Neuron (in vitro differentiated cells): ENCODE measurements at regions not wholly inside any gene's neighbourhood (a gene's known extent, or its start where the extent isn't known, plus 50 kb on each side); places are given as distances from the start of the nearest gene placed in this dataset.
"Not testable (repeated sequence)": the region's sequence is repeated elsewhere in the genome, so short reads cannot be mapped to it uniquely, and the experiment has no call there.

Experiments
- H2AFZ ChIP-seq: one replicate; pipeline ENCODE4 v1.6.1; 2013; ENCODE audit warnings: low read depth, mild to moderate bottlenecking, inconsistent platforms, low read length, moderate library complexity
- H3K27me3 ChIP-seq: one replicate; pipeline ENCODE4 v1.6.1; 2013; ENCODE audit warnings: low read length; ENCODE audit not compliant: insufficient read depth
- H3K36me3 ChIP-seq: one replicate; pipeline ENCODE4 v1.6.1; 2013; ENCODE audit warnings: low read length; ENCODE audit not compliant: insufficient read depth
- H3K4me1 ChIP-seq: one replicate; pipeline ENCODE4 v1.6.1; 2013; ENCODE audit warnings: low read length; ENCODE audit not compliant: insufficient read depth
- H3K4me3 ChIP-seq: 2 replicates; pipeline ENCODE4 v1.5.1; 2013; ENCODE audit warnings: mild to moderate bottlenecking, low read length, moderate library complexity
- H3K9me3 ChIP-seq: one replicate; pipeline ENCODE4 v1.6.1; 2013; ENCODE audit warnings: low read length

GRCh38 chr2:111542120-111542774 lies 341.7 kb downstream of the ANAPC1 start:
- H3K4me1 ChIP-seq, H2AFZ ChIP-seq, H3K9me3 ChIP-seq, H3K36me3 ChIP-seq, H3K27me3 ChIP-seq, H3K4me3 ChIP-seq: not testable (repeated sequence)

- H3K4me1 ChIP-seq, H2AFZ ChIP-seq, H3K9me3 ChIP-seq, H3K36me3 ChIP-seq, H3K4me3 ChIP-seq, H3K27me3 ChIP-seq: not testable (repeated sequence)
Observed at GRCh38 chr2:111544006-111544405, 340.0 kb downstream of the ANAPC1 start.

- H3K4me1 ChIP-seq, H3K27me3 ChIP-seq, H2AFZ ChIP-seq, H3K36me3 ChIP-seq, H3K4me3 ChIP-seq, H3K9me3 ChIP-seq: not testable (repeated sequence)
Observed at GRCh38 chr2:111545723-111546431, 338.1 kb downstream of the ANAPC1 start.

- not testable (repeated sequence) for H3K9me3 ChIP-seq, H3K27me3 ChIP-seq, H3K36me3 ChIP-seq, H3K4me3 ChIP-seq, H2AFZ ChIP-seq, H3K4me1 ChIP-seq
Observed at GRCh38 chr2:111546578-111546977, 337.4 kb downstream of the ANAPC1 start.

- H3K4me1 ChIP-seq, H2AFZ ChIP-seq, H3K27me3 ChIP-seq, H3K36me3 ChIP-seq, H3K4me3 ChIP-seq, H3K9me3 ChIP-seq: not testable (repeated sequence)
Observed at GRCh38 chr2:111549174-111549573, 334.8 kb downstream of the ANAPC1 start.

- H3K4me3 ChIP-seq, H3K4me1 ChIP-seq, H3K27me3 ChIP-seq, H3K36me3 ChIP-seq, H2AFZ ChIP-seq, H3K9me3 ChIP-seq: not testable (repeated sequence)
Observed at GRCh38 chr2:111551428-111551827, 332.6 kb downstream of the ANAPC1 start.

GRCh38 chr2:111552625-111553024 lies 331.4 kb downstream of the ANAPC1 start:
- not testable (repeated sequence) for H3K36me3 ChIP-seq, H3K9me3 ChIP-seq, H3K4me1 ChIP-seq, H3K4me3 ChIP-seq, H3K27me3 ChIP-seq, H2AFZ ChIP-seq

GRCh38 chr2:111559301-111559700 lies 324.7 kb downstream of the ANAPC1 start:
- H3K9me3 ChIP-seq, H3K27me3 ChIP-seq, H2AFZ ChIP-seq, H3K36me3 ChIP-seq, H3K4me3 ChIP-seq, H3K4me1 ChIP-seq: not testable (repeated sequence)

GRCh38 chr2:111559814-111560213 lies 324.2 kb downstream of the ANAPC1 start:
- not testable (repeated sequence) for H3K27me3 ChIP-seq, H2AFZ ChIP-seq, H3K4me1 ChIP-seq, H3K9me3 ChIP-seq, H3K36me3 ChIP-seq, H3K4me3 ChIP-seq

- H3K4me3 ChIP-seq, H2AFZ ChIP-seq, H3K4me1 ChIP-seq, H3K36me3 ChIP-seq, H3K27me3 ChIP-seq, H3K9me3 ChIP-seq: not testable (repeated sequence)
Observed at GRCh38 chr2:111566068-111566467, 317.9 kb downstream of the ANAPC1 start.

- H3K9me3 ChIP-seq, H3K36me3 ChIP-seq, H3K4me3 ChIP-seq, H3K4me1 ChIP-seq, H3K27me3 ChIP-seq, H2AFZ ChIP-seq: not testable (repeated sequence)
Observed at GRCh38 chr2:111567233-111567632, 316.8 kb downstream of the ANAPC1 start.

- H3K4me3 ChIP-seq, H2AFZ ChIP-seq, H3K36me3 ChIP-seq, H3K27me3 ChIP-seq, H3K4me1 ChIP-seq, H3K9me3 ChIP-seq: not testable (repeated sequence)
Observed at GRCh38 chr2:111569356-111570199, 314.4 kb downstream of the ANAPC1 start.

GRCh38 chr2:111570300-111571114 lies 313.5 kb downstream of the ANAPC1 start:
- not testable (repeated sequence) for H3K4me3 ChIP-seq, H2AFZ ChIP-seq, H3K27me3 ChIP-seq, H3K36me3 ChIP-seq, H3K4me1 ChIP-seq, H3K9me3 ChIP-seq
